IMR-90 (cell line): ENCODE measurements at regions not wholly inside any gene's neighbourhood (a gene's known extent, or its start where the extent isn't known, plus 50 kb on each side); places are given as distances from the start of the nearest gene placed in this dataset.
A peak's percentile ranks its signal among the peaks of the same experiment; 100 is the strongest.

ENCODE experiments used
- ATAC-seq: fragments of 200-7000 bp; cut with Tn5 transposase; 2 replicates; pipeline ENCODE4 v1.9.1; 2020; ENCODE audit warnings: low read depth, mild to moderate bottlenecking, moderate library complexity
- BruUV-seq: library from RNA; stranded (reverse); fragments of 400-500 nt; replicated peaks from 2 replicates; lab custom pipeline; 2021; lab: Mats Ljungman, UMichigan
- CTCF ChIA-PET: fragments of 300-600 bp; formaldehyde crosslinking; extraction: SDS; loops from one replicate; lab custom pipeline; 2021; ENCODE audit warnings: antibody characterized with exemption; lab: Yijun Ruan, JAX
- POLR2A ChIA-PET: fragments of 300-600 bp; sonication (Branson Sonifier 250); formaldehyde crosslinking; loops from one replicate; lab custom pipeline; 2022; ENCODE audit warnings: antibody characterized with exemption; ENCODE audit not compliant: unreplicated experiment; lab: Charles Lee
- DNase-seq: peaks from one replicate; pipeline ENCODE4 v3.0.0; 2013
- H2AFZ ChIP-seq: replicated peaks from 2 replicates; pipeline ENCODE3; 2013; ENCODE audit warnings: low read length, mild to moderate bottlenecking; ENCODE audit not compliant: poor library complexity
- H2AK5ac ChIP-seq: 2 replicates; pipeline ENCODE4 v1.6.1; 2013; ENCODE audit warnings: low read depth, low read length, inconsistent platforms
- H2AK9ac ChIP-seq: replicated peaks from 2 replicates; pipeline ENCODE3; 2013; ENCODE audit warnings: mild to moderate bottlenecking, low read depth, low read length, moderate library complexity; ENCODE audit not compliant: poor library complexity
- H2BK120ac ChIP-seq: 2 replicates; pipeline ENCODE4 v1.6.1; 2013; ENCODE audit warnings: low read depth, low read length, inconsistent platforms
- H2BK15ac ChIP-seq: 3 replicates; pipeline ENCODE4 v1.6.1; 2013; ENCODE audit warnings: low read depth, low read length, inconsistent platforms
- H2BK20ac ChIP-seq: 2 replicates; pipeline ENCODE4 v1.6.1; 2013; ENCODE audit warnings: low read depth, mild to moderate bottlenecking, inconsistent platforms, low read length, moderate library complexity
- H2BK5ac ChIP-seq: 2 replicates; pipeline ENCODE4 v1.6.1; 2013; ENCODE audit warnings: mild to moderate bottlenecking, low read depth, low read length, inconsistent platforms; ENCODE audit not compliant: poor library complexity, severe bottlenecking
- H3K14ac ChIP-seq: replicated peaks from 2 replicates; pipeline ENCODE4 v1.6.1; 2013; ENCODE audit warnings: low read depth, low read length, inconsistent platforms
- H3K18ac ChIP-seq: 2 replicates; pipeline ENCODE4 v1.6.1; 2013; ENCODE audit warnings: low read depth, low read length, control low read depth
- H3K23ac ChIP-seq: 2 replicates; pipeline ENCODE4 v1.6.1; 2013; ENCODE audit warnings: low read depth, low read length, inconsistent platforms
- H3K27ac ChIP-seq: 2 replicates; pipeline ENCODE4 v1.5.1; 2013; ENCODE audit warnings: mild to moderate bottlenecking, control low read depth, low read length; ENCODE audit not compliant: insufficient read depth
- H3K27me3 ChIP-seq: 2 replicates; pipeline ENCODE4 v1.6.1; 2013; ENCODE audit warnings: low read length; ENCODE audit not compliant: control insufficient read depth, insufficient read depth
- H3K36me3 ChIP-seq: 2 replicates; pipeline ENCODE4 v1.6.1; 2013; ENCODE audit warnings: low read length, mixed read lengths; ENCODE audit not compliant: control insufficient read depth, insufficient read depth
- H3K4ac ChIP-seq: 2 replicates; pipeline ENCODE4 v1.6.1; 2013; ENCODE audit warnings: low read depth, low read length, inconsistent platforms
- H3K4me1 ChIP-seq: 2 replicates; pipeline ENCODE4 v1.6.1; 2013; ENCODE audit warnings: low read length, mixed read lengths; ENCODE audit not compliant: control insufficient read depth, insufficient read depth
- H3K4me2 ChIP-seq: 2 replicates; pipeline ENCODE4 v1.6.1; 2013; ENCODE audit warnings: low read depth, mild to moderate bottlenecking, control low read depth, low read length, moderate library complexity
- H3K4me3 ChIP-seq: 2 replicates; pipeline ENCODE4 v1.5.1; 2013; ENCODE audit warnings: low read depth, mild to moderate bottlenecking, control low read depth, low read length, moderate library complexity; ENCODE audit not compliant: insufficient read depth
- H3K56ac ChIP-seq: 2 replicates; pipeline ENCODE4 v1.6.1; 2013; ENCODE audit warnings: low read length, inconsistent platforms; ENCODE audit not compliant: insufficient read depth; ENCODE audit errors: extremely low read depth
- H3K79me1 ChIP-seq, 2 experiments: 2 replicates each; pipeline ENCODE4 v1.6.1; 2013; ENCODE audit warnings: low read length in 2 of 2, inconsistent platforms in 1 of 2, low read depth in 1 of 2
- H3K9ac ChIP-seq: 2 replicates; pipeline ENCODE4 v1.6.1; 2013; ENCODE audit warnings: low read depth, low read length, control low read depth
- H3K9me1 ChIP-seq: 2 replicates; pipeline ENCODE4 v1.6.1; 2013; ENCODE audit warnings: low read length, inconsistent platforms; ENCODE audit not compliant: insufficient read depth
- H3K9me3 ChIP-seq: 2 replicates; pipeline ENCODE4 v1.6.1; 2013; ENCODE audit warnings: low read length; ENCODE audit not compliant: control insufficient read depth, insufficient read depth
- H4K20me1 ChIP-seq: 2 replicates; pipeline ENCODE4 v1.6.1; 2013; ENCODE audit warnings: low read length, inconsistent platforms; ENCODE audit not compliant: insufficient read depth
- H4K5ac ChIP-seq: 2 replicates; pipeline ENCODE4 v1.6.1; 2013; ENCODE audit warnings: mild to moderate bottlenecking, low read depth, low read length, control low read depth
- H4K8ac ChIP-seq, 2 experiments: 2 replicates each; pipeline ENCODE4 v1.6.1; 2013; ENCODE audit warnings: low read depth in 2 of 2, low read length in 2 of 2, control low read depth in 1 of 2, inconsistent platforms in 1 of 2
- H4K91ac ChIP-seq: 2 replicates; pipeline ENCODE4 v1.6.1; 2013; ENCODE audit warnings: low read depth, low read length, inconsistent platforms; ENCODE audit not compliant: insufficient read depth
- ELK1 ChIP-seq: fragments of 150-350 bp; IDR thresholded peaks from 2 replicates; pipeline ENCODE4 v1.6.1; 2016; ENCODE audit warnings: low read depth, mild to moderate bottlenecking, low read length, moderate library complexity, borderline replicate concordance
- MXI1 ChIP-seq: IDR thresholded peaks from 2 replicates; pipeline ENCODE4 v1.6.1; 2012; ENCODE audit warnings: low read depth, mild to moderate bottlenecking, low read length, moderate library complexity, borderline replicate concordance
- SMC3 ChIP-seq: fragments of 150-350 bp; IDR thresholded peaks from 2 replicates; pipeline ENCODE4 v1.6.1; 2016; ENCODE audit warnings: low read depth, mild to moderate bottlenecking, antibody characterized with exemption, low read length, moderate library complexity
- dilution Hi-C: fragments of 300-500 bp; cut with HindIII; formaldehyde crosslinking; loops from one replicate; pipeline ENCODE4 v1.14.3; 2018; ENCODE audit warnings: low sequenced_read_pairs; ENCODE audit not compliant: unreplicated experiment
- in situ Hi-C: fragments of 300-500 bp; cut with MboI; formaldehyde crosslinking; loops from 3 replicates; pipeline ENCODE4 v1.14.3; 2019; ENCODE audit warnings: low sequenced_read_pairs, inconsistent platforms, mixed read lengths
- intact Hi-C: fragments of 100-400 bp; cut with micrococcal nuclease; formaldehyde crosslinking; loops from 2 replicates; pipeline ENCODE4 v1.10.0; 2022

DNA sequence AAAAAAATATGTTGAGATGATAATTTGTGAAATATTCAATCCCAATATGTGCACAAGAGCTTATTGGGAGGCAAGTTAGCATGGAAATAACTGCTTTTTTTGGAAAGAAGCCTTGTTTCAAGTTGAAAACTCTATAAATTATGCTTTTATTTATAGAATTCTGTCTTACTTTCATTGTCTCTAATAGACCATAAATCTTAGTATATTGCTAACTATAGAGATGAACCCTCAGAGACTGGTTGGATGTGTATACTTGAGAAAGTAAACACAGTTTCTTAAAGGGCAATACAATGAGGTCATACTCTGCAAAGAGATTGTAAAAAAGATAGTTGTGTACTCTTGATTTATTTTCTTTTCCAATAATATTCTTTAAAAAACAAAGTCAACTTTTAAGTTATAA lies 530.3 kb downstream of the SPATA31D1 start:
- H4K8ac ChIP-seq, result no peak overlapping the region
- no peak overlapping the region for H2AFZ ChIP-seq
- no peak overlapping the region for H3K23ac ChIP-seq
- no peaks in the 10 kb centered on the region for H3K79me1 ChIP-seq
- no peak overlapping the region for H3K4me3 ChIP-seq
- intact Hi-C loops, result no loop called here
- H3K4ac ChIP-seq, result no peak overlapping the region
- H3K9ac ChIP-seq, result no peak overlapping the region
- H2BK5ac ChIP-seq, result no peak overlapping the region
- H4K91ac ChIP-seq, result no peak overlapping the region
- in situ Hi-C loops, result no loop called here
- ATAC-seq, result peak; percentile 48; the same call in 1 of the 2 replicates
- no peaks in the 10 kb centered on the region; the same call in 1 of the 2 replicates for H3K27me3 ChIP-seq
- dilution Hi-C loops, result no loop called here
- H3K27ac ChIP-seq, result no peak overlapping the region
- BruUV-seq, result no TSS peak
- H3K56ac ChIP-seq, result no peak overlapping the region
- H2BK120ac ChIP-seq, result no peak overlapping the region
- ChIA-PET POLR2A (no interaction called here), CTCF (interaction anchor here (0.9 to 1.2 kb wide), 2 partner anchors 82 to 87 kb away, joined by 3 read pairs; no protein-coding TSS in a partner anchor)
- H3K14ac ChIP-seq, result no peak overlapping the region
- no peak overlapping the region for H2AK9ac ChIP-seq
- H3K9me1 ChIP-seq, result no peaks in the 10 kb centered on the region
- no peak for TF ChIP-seq MXI1
- no peak for TF ChIP-seq ELK1
- TF ChIP-seq SMC3, result no peak
- H3K36me3 ChIP-seq, result no peaks in the 10 kb centered on the region
- H4K20me1 ChIP-seq, result no peaks in the 10 kb centered on the region
- H3K9me3 ChIP-seq, result no peaks in the 10 kb centered on the region
- H2AK5ac ChIP-seq, result no peak overlapping the region
- H2BK20ac ChIP-seq, result no peak overlapping the region
- peaks cover 2% of the 10 kb centered on the region; the same call in 1 of the 2 replicates for H3K4me1 ChIP-seq
- no peak for DNase-seq
- no peak overlapping the region for H2BK15ac ChIP-seq
- H3K18ac ChIP-seq, result no peak overlapping the region
- H3K4me2 ChIP-seq, result no peak overlapping the region
- H4K5ac ChIP-seq, result no peak overlapping the region
